ENCODE measurements at regions not wholly inside any gene's neighbourhood (a gene's known extent, or its start where the extent isn't known, plus 50 kb on each side); places are given as distances from the start of the nearest gene placed in this dataset.

DNA sequence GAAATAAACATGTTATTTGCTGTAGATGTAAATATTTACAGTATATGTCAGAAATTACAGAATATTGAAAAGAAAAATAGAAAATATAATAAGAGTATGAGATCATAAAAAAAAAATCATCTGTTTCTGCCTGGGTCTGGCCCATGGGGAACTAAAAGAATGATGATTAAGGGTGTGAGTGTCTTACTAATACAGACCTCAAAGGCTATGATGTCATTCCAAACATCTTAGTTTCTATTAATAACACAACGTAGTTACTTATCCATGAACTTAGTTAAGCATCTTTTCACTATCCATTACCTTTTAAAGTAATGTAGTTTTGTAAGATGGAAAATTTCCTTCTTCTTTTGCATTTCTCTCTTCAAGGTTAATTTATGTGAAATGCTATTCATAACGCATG lies 542.7 kb upstream of the TSPY4 start:
- POLR2A ChIA-PET, result no interaction called here
- CTCF ChIA-PET, result no interaction called here
- TF ChIP-seq, protein P1, sequence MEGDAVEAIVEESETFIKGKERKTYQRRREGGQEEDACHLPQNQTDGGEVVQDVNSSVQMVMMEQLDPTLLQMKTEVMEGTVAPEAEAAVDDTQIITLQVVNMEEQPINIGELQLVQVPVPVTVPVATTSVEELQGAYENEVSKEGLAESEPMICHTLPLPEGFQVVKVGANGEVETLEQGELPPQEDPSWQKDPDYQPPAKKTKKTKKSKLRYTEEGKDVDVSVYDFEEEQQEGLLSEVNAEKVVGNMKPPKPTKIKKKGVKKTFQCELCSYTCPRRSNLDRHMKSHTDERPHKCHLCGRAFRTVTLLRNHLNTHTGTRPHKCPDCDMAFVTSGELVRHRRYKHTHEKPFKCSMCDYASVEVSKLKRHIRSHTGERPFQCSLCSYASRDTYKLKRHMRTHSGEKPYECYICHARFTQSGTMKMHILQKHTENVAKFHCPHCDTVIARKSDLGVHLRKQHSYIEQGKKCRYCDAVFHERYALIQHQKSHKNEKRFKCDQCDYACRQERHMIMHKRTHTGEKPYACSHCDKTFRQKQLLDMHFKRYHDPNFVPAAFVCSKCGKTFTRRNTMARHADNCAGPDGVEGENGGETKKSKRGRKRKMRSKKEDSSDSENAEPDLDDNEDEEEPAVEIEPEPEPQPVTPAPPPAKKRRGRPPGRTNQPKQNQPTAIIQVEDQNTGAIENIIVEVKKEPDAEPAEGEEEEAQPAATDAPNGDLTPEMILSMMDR (IDR thresholded peaks at IDR 0.05; ENCODE audit: control extremely low read depth, extremely low read depth, low read depth, missing control alignments), result no peak
- no peak for DNase-seq (ENCODE audit: extremely low spot score)

DNA sequence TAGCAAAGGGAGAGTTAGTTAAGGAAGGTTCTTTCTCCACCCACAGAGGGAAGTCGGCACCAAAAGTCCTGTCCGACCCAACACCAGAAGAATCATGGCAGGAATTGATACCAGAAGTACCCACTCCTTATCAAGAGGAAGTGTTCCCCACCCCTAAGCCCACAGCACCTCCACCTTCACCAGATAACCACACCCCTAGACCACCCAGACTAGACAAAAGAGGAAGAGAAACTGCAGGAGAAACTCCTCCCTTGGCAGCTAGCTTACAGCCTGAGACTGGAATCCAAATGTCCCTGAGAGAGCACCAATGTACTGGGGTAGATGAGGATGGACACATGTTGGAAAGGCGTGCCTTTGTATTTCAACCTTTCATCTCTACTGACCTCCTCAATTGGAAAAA lies 532.9 kb upstream of the TSPY4 start:
- ChIA-PET CTCF (no interaction called here), POLR2A (no interaction called here)
- TF ChIP-seq, protein P1 (IDR thresholded peaks at IDR 0.05; ENCODE audit: control extremely low read depth, extremely low read depth, low read depth, missing control alignments), result no peak
- no peak for DNase-seq (ENCODE audit: extremely low spot score)

DNA sequence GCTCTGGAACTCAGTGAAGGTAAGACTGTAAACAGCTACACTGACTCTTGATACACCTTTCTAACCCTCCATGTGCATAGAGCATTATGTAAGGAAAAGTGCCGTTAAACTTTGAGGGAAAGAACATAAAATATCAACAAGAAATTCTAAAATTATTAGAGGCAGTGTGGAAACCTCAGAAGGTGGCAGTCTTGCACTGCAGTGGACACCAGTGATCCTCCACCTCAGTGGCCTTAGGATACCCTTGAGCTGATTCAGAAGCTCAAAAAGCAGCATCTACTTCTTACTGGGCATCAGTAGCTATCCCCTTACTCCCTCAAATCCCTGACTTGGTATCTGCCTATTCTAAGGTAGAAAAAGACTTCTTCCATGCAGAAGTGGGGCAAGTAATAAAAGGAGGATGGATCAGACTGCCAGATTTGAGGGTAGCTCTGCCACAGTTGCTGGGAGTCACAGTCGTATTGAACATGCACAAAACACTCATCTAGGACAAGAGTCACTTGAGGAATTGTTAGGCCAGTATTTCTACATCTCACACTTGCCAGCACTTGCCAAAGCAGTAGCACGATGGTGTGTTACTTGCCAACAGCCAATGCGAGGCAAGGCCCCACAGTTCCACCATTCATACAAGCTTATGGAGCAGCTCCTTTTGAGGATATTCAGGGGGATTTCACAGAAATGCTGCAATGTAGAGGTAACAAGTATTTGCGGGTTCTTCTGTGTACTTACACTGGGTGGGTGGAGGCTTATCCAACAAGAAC lies 529.4 kb upstream of the TSPY4 start:
- TF ChIP-seq, protein P1 (IDR thresholded peaks at IDR 0.05; ENCODE audit: control extremely low read depth, extremely low read depth, low read depth, missing control alignments), result no peak
- ChIA-PET CTCF (interaction anchor here (0.6 to 1.5 kb wide), 2 partner anchors 15 to 21 kb away, joined by 3 to 5 read pairs; no protein-coding TSS in a partner anchor), POLR2A (no interaction called here)
- no peak for DNase-seq (ENCODE audit: extremely low spot score)

DNA sequence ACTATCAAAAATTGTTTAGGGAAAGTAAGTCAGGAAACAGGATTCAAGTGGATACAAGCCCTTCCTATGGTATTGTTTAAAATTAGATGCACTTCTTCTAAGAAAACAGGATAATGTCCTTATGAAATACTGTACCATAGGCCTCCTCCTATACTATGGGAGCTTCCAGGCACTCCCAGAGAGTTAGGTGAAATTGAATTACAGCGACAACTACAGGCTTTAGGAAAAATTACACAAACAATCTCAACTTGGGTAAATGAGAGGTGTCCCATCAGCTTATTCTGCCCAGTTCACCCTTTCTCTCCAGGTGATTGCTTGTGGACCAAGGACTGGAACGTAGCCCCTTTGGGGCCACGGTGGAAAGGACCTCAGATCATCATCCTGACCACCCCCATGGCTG lies 528.7 kb upstream of the TSPY4 start:
- TF ChIP-seq, protein P1 (IDR thresholded peaks at IDR 0.05; ENCODE audit: control extremely low read depth, extremely low read depth, low read depth, missing control alignments), result no peak
- no peak for DNase-seq (ENCODE audit: extremely low spot score)
- ChIA-PET POLR2A (no interaction called here), CTCF (interaction anchor here (0.6 to 1.5 kb wide), 2 partner anchors 15 to 20 kb away, joined by 3 to 5 read pairs; no protein-coding TSS in a partner anchor)

DNA sequence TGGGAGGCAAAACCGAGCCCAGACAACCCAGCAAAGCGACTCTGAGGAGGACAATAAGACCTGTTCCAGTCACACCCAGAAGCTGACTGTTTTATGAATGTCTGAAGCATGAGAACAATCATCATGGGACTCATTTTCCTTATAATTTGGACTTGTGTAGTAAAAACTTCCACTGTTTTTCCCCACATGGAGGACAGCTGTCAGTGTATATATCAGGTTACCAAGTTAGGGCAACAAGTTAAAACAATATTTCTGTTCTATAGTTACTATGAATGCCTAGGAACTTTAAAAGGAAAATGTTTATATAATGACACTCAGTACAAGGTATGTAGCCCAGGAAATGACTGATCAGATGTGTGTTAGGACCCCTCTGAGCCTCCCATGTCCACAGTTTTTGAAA lies 528.2 kb upstream of the TSPY4 start:
- ChIA-PET CTCF (no interaction called here), POLR2A (no interaction called here)
- TF ChIP-seq, protein P1 (IDR thresholded peaks at IDR 0.05; ENCODE audit: control extremely low read depth, extremely low read depth, low read depth, missing control alignments), result no peak
- no peak for DNase-seq (ENCODE audit: extremely low spot score)

DNA sequence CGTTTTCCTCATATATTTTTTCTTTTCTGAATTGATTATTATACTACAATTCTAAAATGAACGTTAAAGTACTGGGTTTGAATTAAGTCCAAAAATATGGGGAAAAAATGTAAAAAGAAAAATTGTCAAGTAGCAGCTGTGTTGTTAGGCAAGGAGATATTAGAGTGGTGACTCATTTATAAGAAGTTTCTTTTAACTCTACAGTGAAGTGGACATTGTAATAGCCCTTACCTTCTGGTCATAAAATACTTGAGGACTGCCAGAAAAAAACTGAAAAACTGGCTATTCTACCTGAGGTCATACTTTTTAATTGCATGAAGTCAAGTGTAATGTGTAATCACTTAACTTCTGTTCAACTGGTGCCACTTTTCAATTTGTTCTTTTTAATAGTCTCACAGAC lies 523.1 kb upstream of the TSPY4 start:
- ChIA-PET POLR2A (no interaction called here), CTCF (no interaction called here)
- no peak for DNase-seq (ENCODE audit: extremely low spot score)
- TF ChIP-seq, protein P1 (IDR thresholded peaks at IDR 0.05; ENCODE audit: control extremely low read depth, extremely low read depth, low read depth, missing control alignments), result no peak

All from GM10248 (cell line).